Tongue (tissue), 1 donor: ENCODE measurements at regions not wholly inside any gene's neighbourhood (a gene's known extent, or its start where the extent isn't known, plus 50 kb on each side); places are given as distances from the start of the nearest gene placed in this dataset.

ENCODE experiments used
- DNase-seq: peaks from one replicate; pipeline ENCODE4 v3.0.0-alpha.2; 2015

DNA sequence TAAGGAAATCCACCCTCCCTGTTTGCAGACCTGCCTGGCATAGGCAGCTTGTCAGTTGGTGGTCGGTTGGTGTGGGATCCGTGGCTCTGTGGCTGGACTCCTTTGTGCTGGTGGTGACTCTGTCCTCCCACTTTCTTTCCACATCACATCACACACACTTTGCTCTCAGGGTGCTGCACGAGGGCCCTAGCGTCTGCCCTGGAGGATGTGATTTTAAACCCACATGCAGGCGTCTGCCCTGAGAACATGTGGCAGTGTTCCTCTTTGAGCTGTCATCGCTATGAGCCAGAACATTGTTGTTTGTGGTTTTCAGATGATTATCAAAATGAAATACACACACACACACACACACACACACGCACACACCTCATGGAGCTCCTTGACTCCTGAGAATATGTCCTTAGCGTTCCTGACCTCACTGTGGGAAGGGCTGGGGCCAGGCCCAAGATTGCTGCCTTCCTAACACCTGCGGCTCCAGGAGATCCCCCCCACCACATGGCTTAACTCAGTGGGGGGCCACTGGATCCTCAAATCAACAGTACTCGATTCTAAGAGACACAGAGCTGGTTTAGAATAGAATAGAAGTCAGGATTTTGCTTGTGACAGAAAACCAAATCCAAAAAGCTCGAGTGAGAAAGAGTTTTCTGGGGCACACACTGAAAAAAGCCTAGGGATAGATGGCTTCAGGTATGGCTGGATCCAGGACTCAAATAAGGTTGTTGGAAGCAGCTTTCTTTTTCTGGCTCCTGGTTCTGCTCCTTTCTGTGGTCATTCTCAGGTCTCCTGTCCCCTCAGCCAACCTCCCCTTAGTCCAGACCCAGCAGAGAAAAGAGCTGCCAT lies 54.8 kb downstream of the RTP5 start:
- DNase-seq = no peak

GRCh38 chr2:241924909-241925250 lies 55.4 kb downstream of the RTP5 start:
- no peak for DNase-seq

DNA sequence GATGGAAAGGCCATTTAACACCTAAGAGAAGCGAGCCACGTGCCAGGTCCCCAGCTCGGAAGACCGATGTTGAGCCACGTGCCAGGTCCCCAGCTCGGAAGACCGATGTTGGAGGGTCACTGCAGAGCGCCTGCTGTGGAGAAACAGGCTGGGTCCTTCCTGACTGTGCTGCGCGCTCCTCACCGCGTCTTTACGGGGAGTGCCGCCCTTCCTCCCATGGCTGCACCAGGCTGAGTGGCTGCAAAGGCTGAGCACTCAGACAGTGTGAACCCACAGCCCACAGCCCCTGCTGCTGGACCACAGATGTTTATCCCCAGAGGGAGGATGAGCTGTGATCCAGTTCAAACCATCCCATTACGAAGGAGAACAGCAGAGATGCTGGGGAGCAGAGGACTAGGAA lies 55.7 kb downstream of the RTP5 start:
- DNase-seq = no peak

DNA sequence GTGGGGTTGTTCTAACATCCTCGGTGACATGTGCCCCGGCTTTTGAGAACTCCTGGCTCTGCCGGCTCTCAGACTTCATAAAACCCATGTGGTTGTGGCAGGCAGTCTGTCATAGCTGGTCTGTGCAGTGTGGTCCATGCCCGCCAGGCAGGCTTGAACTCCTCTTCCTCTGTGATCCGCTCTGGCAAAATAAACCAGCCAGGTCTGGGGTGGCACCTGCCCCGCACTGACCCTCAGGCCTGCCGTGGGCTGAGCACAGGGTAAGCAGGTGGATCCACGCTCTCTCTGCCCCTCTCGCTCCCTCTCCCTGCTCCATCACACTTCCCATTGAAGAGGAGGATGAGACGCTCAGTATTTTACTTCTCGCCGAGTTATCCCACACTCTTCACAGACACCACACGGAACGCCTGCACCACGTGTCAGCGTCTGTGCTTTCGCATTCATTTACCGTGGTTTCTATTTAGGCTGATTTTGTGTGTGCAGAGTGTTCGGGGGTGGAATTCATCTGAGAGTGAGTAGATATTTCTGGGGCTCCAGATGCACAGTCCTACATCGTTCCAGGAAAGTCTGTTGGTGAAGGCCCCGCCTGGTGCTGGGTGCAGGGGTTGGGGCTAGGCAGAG lies 56.4 kb downstream of the RTP5 start:
- DNase-seq = no peak

DNA sequence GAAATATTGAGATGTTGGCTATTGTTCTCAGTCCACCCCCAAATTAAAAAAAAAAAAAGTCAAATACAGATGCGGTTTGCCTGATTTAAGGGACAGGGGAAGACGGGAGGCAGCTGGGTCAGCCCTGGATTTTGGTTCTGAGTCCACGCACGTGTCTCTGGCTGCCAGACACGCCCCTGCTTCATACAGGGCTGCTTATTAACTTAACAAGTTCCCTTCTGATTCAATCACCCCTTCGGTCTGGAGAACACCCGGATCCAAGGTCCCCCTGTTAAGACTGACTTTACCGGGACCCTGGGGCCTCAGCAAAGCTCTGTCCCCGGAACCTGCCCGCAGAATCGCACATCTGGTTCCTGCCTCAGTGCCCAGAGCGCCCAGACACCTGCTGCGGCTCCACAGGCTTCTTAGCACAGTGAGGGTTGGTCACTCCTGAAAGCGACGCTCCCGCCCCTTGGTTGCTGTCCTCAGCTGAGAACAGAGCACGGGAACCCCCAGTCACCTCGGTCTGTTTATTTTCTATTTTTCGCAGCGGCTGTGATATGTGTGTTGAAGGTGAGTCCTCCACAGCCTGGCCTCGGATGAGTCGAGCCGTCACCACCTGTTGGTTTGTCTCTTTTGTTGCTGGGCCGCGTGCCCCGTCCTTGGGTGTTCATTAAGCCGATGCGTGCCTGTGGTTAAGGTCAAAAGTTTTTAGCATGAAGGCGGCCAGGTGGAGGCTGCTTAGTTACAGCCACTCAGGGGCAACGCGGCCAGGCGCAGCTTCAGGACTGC lies 57.2 kb downstream of the RTP5 start:
- DNase-seq = no peak

- no peak for DNase-seq
Measured at GRCh38 chr2:241929551-241930490, 60.3 kb downstream of the RTP5 start.

GRCh38 chr2:241931084-241931975 lies 61.8 kb downstream of the RTP5 start:
- no peak for DNase-seq

- no peak for DNase-seq
Measured at GRCh38 chr2:241931976-241932898, 62.7 kb downstream of the RTP5 start.

GRCh38 chr2:241932899-241933178 lies 63.3 kb downstream of the RTP5 start:
- DNase-seq = no peak

DNA sequence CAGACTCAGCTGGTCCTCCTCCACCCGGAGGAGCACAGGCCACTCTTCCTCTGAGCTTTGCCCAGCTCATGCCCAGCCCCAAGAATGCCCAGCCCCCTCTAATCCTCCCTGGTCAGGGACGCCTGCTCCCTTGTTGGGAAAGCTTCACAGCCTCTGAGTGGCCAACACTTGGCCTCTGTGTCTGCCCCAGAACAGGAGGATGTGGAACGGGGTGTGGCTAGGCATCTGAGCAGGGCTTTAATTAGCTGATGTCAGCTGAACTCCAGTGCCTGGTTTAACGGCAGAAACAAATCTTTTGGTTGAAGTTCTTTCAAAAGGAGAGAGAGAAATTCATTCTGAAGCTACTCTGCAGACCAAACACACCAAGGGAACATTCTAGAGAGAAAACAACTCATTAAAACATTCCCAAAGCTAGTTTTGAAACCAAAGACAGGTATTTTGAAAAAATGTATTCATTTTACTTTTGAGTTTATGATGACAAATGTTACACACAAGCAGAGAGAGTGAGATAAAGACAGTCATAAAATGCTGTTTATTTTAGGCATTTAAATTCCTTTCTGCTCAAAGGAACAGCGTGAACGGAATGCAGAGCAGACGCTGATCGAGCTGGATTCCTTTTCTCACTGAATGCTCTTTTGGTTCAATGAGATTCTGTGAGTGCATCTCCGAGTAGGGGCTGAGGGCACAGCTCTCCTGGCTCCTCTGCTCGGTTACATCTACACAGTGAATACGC lies 63.8 kb downstream of the RTP5 start:
- DNase-seq = peak; percentile 45

GRCh38 chr2:241935314-241935713 lies 65.8 kb downstream of the RTP5 start:
- DNase-seq = no peak

GRCh38 chr2:241935774-241936173 lies 66.2 kb downstream of the RTP5 start:
- DNase-seq = no peak

- no peak for DNase-seq
Measured at GRCh38 chr2:241936457-241937133, 67.1 kb downstream of the RTP5 start.

- DNase-seq = no peak
Measured at GRCh38 chr2:241937297-241937696, 67.8 kb downstream of the RTP5 start.

DNA sequence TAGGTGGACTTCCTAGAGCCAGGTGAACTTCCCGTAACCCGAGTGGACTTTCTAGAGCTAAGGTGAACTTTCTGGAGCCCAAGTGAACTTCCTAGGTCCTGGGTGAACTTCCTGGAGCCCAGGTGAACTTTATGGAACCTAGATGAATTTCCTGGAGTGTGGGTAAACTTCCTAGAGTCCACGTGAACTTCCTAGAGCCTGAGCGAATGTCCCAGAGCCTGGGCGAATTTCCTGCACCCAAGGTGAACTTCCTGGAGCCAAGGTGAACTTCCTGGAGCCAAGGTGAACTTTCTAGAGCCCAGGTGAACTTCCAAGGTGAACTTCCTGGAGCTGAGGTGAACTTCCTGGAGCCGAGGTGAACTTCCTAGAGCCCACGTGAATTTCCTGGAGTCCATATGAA lies 70.0 kb downstream of the RTP5 start:
- no peak for DNase-seq

GRCh38 chr2:241940329-241940728 lies 70.8 kb downstream of the RTP5 start:
- no peak for DNase-seq

DNA sequence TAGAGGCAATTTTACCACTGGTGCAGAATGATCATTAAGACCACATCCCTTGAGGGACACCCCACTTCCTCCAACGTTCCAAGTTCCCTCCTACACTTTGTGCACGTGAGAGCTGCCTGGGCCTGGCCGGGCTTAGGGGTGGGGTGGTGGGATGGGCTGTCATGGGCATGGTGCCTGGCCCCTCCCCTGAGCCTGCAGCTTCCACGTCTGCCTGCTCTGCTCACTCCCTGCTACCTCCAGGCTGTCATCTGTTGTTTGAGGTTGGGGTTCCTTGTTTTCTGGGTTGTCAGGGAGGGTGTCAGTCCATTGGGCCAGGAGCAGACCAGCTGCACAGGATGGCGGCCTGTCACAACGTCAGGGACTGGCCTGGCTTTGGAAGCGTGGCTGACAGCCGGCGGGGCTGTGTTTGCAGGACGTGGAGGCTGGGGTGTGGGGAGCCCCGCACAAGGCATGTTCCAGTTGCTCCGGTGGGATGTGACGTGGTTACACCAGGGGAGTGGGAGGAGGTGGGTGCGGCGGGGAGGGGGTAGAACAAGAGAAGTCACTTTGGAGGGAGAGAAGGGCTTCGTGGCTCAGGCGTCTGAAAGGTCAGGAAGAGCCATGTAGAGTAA lies 72.3 kb downstream of the RTP5 start:
- peak; percentile 54 for DNase-seq

- peak; percentile 35 for DNase-seq
Measured at GRCh38 chr2:241942416-241943208, 73.1 kb downstream of the RTP5 start.
